GM23338 (cell line): ENCODE measurements at regions not wholly inside any gene's neighbourhood (a gene's known extent, or its start where the extent isn't known, plus 50 kb on each side); places are given as distances from the start of the nearest gene placed in this dataset.

Experiments
- CREB1 ChIP-seq: fragments of 250-450 bp; sonication (Bioruptor Pico); IDR thresholded peaks from 2 replicates; pipeline ENCODE4 v1.5.0; 2020; ENCODE audit warnings: low read depth, mild to moderate bottlenecking, moderate library complexity
- ETS1 ChIP-seq: IDR thresholded peaks from 2 replicates; pipeline ENCODE4 v1.6.1; 2016; ENCODE audit warnings: antibody characterized with exemption
- EZH2 ChIP-seq: fragments of 200-600 bp; sonication (generic); IDR thresholded peaks from one replicate; pipeline ENCODE4 v1.8.0; 2017; ENCODE audit warnings: antibody characterized with exemption, mild to moderate bottlenecking, low read depth; ENCODE audit not compliant: unreplicated experiment
- EZH2phosphoT487 ChIP-seq: fragments of 200-600 bp; sonication (generic); IDR thresholded peaks from one replicate; pipeline ENCODE4 v1.8.1; 2018; ENCODE audit warnings: antibody characterized with exemption; ENCODE audit not compliant: unreplicated experiment
- JUNB ChIP-seq: IDR thresholded peaks from one replicate; pipeline ENCODE4 v1.6.1; 2016; ENCODE audit warnings: antibody characterized with exemption; ENCODE audit not compliant: unreplicated experiment
- NANOG ChIP-seq: IDR thresholded peaks from 2 replicates; pipeline ENCODE4 v1.6.1; 2016; ENCODE audit warnings: antibody characterized with exemption, borderline replicate concordance
- POLR2AphosphoS5 ChIP-seq: IDR thresholded peaks from 2 replicates; pipeline ENCODE4 v1.6.1; 2016; ENCODE audit warnings: antibody characterized with exemption, low read depth
- REST ChIP-seq: IDR thresholded peaks from one replicate; pipeline ENCODE4 v1.6.1; 2018; ENCODE audit warnings: antibody characterized with exemption; ENCODE audit not compliant: unreplicated experiment
- STAT1 ChIP-seq: IDR thresholded peaks from one replicate; pipeline ENCODE4 v1.6.1; 2016; ENCODE audit warnings: antibody characterized with exemption; ENCODE audit not compliant: unreplicated experiment
- ZNF114 ChIP-seq: fragments of 250-450 bp; sonication (Bioruptor Pico); IDR thresholded peaks from 2 replicates; pipeline ENCODE4 v1.5.0; 2020; ENCODE audit warnings: mild to moderate bottlenecking, moderate library complexity
- ZNF331 ChIP-seq: fragments of 250-450 bp; sonication (Bioruptor Pico); IDR thresholded peaks from 2 replicates; pipeline ENCODE4 v1.5.0; 2020; ENCODE audit warnings: low read depth, mild to moderate bottlenecking, moderate library complexity
- TF ChIP-seq, protein P1 (sequence below), 2 experiments: fragments of 200-600 bp in 1 of 2; sonication (generic) in 1 of 2; conservative IDR thresholded peaks; 2 replicates each; pipeline versions ENCODE4 v1.5.1 to v1.6.1; 2016 to 2017; ENCODE audit warnings: antibody characterized with exemption in 2 of 2, low read depth in 2 of 2, mild to moderate bottlenecking in 2 of 2, moderate library complexity in 1 of 2
- TF ChIP-seq, protein P2 (sequence below): fragments of 250-450 bp; sonication (Bioruptor Pico); IDR thresholded peaks from 2 replicates; pipeline ENCODE4 v1.5.0; 2020; ENCODE audit warnings: mild to moderate bottlenecking, moderate library complexity

DNA sequence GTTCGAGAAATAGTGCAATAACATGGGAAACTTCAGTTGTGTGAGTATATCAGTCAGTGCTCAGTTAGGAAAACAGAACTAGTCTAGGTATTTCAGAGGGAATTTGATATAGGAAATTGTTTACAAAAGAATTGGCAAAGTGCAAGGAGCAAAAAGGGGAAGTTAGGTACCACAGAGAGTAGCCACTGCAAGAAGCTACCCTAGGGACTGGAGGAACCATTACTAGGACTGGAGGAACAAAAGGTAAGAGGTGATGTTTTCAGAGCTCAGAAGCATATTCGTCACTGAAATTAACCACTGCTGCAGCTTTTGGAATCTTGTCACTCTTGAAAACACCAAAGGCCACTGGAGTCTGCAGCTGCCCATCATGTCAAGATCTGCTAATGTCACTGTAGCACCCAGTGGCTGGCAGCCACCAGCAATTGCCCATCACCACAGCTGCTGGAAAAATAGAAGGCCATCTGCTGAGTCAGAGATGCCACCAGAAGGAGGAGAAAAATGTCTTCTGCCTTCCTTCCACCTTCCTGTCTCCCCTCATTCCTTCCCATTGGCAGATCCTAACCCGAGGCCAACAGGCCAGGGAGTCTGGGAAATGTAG is 160.6 kb upstream of the RPS6KA3 start:
- TF ChIP-seq, protein P1, sequence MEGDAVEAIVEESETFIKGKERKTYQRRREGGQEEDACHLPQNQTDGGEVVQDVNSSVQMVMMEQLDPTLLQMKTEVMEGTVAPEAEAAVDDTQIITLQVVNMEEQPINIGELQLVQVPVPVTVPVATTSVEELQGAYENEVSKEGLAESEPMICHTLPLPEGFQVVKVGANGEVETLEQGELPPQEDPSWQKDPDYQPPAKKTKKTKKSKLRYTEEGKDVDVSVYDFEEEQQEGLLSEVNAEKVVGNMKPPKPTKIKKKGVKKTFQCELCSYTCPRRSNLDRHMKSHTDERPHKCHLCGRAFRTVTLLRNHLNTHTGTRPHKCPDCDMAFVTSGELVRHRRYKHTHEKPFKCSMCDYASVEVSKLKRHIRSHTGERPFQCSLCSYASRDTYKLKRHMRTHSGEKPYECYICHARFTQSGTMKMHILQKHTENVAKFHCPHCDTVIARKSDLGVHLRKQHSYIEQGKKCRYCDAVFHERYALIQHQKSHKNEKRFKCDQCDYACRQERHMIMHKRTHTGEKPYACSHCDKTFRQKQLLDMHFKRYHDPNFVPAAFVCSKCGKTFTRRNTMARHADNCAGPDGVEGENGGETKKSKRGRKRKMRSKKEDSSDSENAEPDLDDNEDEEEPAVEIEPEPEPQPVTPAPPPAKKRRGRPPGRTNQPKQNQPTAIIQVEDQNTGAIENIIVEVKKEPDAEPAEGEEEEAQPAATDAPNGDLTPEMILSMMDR (conservative IDR thresholded peaks at IDR 0.05; ENCODE audit: low read depth in 2 of 2) = no peak
- no peak for TF ChIP-seq REST
- no peak for TF ChIP-seq POLR2AphosphoS5
- TF ChIP-seq ZNF114 (CRISPR knock-in tag) = no peak
- no peak for TF ChIP-seq EZH2
- TF ChIP-seq JUNB = no peak
- TF ChIP-seq EZH2phosphoT487 = no peak
- TF ChIP-seq STAT1 = no peak
- no peak for TF ChIP-seq CREB1 (CRISPR knock-in tag)
- no peak for TF ChIP-seq ETS1
- TF ChIP-seq, protein P2, sequence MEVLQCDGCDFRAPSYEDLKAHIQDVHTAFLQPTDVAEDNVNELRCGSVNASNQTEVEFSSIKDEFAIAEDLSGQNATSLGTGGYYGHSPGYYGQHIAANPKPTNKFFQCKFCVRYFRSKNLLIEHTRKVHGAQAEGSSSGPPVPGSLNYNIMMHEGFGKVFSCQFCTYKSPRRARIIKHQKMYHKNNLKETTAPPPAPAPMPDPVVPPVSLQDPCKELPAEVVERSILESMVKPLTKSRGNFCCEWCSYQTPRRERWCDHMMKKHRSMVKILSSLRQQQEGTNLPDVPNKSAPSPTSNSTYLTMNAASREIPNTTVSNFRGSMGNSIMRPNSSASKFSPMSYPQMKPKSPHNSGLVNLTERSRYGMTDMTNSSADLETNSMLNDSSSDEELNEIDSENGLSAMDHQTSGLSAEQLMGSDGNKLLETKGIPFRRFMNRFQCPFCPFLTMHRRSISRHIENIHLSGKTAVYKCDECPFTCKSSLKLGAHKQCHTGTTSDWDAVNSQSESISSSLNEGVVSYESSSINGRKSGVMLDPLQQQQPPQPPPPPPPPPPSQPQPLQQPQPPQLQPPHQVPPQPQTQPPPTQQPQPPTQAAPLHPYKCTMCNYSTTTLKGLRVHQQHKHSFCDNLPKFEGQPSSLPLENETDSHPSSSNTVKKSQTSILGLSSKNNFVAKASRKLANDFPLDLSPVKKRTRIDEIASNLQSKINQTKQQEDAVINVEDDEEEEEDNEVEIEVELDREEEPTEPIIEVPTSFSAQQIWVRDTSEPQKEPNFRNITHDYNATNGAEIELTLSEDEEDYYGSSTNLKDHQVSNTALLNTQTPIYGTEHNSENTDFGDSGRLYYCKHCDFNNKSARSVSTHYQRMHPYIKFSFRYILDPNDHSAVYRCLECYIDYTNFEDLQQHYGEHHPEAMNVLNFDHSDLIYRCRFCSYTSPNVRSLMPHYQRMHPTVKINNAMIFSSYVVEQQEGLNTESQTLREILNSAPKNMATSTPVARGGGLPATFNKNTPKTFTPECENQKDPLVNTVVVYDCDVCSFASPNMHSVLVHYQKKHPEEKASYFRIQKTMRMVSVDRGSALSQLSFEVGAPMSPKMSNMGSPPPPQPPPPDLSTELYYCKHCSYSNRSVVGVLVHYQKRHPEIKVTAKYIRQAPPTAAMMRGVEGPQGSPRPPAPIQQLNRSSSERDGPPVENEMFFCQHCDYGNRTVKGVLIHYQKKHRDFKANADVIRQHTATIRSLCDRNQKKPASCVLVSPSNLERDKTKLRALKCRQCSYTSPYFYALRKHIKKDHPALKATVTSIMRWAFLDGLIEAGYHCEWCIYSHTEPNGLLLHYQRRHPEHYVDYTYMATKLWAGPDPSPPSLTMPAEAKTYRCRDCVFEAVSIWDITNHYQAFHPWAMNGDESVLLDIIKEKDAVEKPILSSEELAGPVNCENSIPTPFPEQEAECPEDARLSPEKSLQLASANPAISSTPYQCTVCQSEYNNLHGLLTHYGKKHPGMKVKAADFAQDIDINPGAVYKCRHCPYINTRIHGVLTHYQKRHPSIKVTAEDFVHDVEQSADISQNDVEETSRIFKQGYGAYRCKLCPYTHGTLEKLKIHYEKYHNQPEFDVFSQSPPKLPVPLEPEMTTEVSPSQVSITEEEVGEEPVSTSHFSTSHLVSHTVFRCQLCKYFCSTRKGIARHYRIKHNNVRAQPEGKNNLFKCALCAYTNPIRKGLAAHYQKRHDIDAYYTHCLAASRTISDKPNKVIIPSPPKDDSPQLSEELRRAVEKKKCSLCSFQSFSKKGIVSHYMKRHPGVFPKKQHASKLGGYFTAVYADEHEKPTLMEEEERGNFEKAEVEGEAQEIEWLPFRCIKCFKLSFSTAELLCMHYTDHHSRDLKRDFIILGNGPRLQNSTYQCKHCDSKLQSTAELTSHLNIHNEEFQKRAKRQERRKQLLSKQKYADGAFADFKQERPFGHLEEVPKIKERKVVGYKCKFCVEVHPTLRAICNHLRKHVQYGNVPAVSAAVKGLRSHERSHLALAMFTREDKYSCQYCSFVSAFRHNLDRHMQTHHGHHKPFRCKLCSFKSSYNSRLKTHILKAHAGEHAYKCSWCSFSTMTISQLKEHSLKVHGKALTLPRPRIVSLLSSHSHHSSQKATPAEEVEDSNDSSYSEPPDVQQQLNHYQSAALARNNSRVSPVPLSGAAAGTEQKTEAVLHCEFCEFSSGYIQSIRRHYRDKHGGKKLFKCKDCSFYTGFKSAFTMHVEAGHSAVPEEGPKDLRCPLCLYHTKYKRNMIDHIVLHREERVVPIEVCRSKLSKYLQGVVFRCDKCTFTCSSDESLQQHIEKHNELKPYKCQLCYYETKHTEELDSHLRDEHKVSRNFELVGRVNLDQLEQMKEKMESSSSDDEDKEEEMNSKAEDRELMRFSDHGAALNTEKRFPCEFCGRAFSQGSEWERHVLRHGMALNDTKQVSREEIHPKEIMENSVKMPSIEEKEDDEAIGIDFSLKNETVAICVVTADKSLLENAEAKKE = no peak
- TF ChIP-seq NANOG = no peak
- TF ChIP-seq ZNF331 (CRISPR knock-in tag) = no peak
